ENCODE measurements at regions not wholly inside any gene's neighbourhood (a gene's known extent, or its start where the extent isn't known, plus 50 kb on each side); places are given as distances from the start of the nearest gene placed in this dataset.
"Not testable (repeated sequence)": the region's sequence is repeated elsewhere in the genome, so short reads cannot be mapped to it uniquely, and the experiment has no call there.

DNA sequence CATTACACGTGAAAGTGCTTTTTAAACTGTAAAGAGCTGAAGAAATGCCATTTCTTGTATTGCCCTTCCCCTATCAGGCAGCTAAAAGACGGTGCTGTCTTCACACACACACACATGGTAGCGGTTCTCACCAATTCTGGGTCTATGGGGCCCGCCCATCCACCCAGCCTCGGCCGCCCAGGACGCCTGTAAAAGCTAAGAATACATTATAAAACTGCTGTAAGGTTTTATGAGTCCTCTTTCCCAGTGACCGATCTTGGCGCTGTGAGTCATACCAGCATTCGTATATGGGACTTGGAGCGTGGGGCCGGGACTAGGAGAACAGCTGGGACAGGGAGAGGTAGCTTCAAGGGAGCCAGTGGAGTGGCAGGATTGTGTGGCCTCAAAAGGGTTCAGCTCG, 149.7 kb upstream of the CADM1 start:
- peaks cover 6% of the 10 kb centered on the region for H3K27me3 Mint-ChIP-seq
- CTCF ChIA-PET: no interaction called here
- H3K9me3 Mint-ChIP-seq: no peaks in the 10 kb centered on the region
- POLR2A ChIA-PET: no interaction called here
- H3K4me1 Mint-ChIP-seq: no peaks in the 10 kb centered on the region
- no peak overlapping the region for H3K4me3 Mint-ChIP-seq
- H3K27ac Mint-ChIP-seq: no peak overlapping the region
- no peak for DNase-seq
- no peaks in the 10 kb centered on the region for H3K36me3 Mint-ChIP-seq (ENCODE audit: low read depth)

DNA sequence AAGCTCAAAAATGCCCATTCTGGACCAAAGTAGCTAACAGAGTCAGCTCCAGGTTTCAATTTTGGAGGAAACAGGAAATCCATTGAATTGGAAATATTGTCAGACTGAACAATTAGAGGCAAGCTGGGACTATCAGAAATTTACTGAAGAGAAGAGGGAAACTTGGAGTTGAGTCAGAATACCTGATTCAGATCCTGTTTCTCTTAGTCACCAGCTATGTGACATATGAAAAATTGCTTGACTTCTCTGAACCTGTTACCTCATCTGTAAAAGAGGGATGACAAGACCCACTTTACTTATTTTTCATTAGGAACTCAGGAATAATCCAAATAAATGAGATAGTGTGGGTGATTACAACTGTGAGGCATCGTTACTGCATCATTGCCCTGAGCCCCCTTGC, 148.9 kb upstream of the CADM1 start:
- POLR2A ChIA-PET: no interaction called here
- H3K36me3 Mint-ChIP-seq (ENCODE audit: low read depth): no peaks in the 10 kb centered on the region
- H3K27me3 Mint-ChIP-seq: no peaks in the 10 kb centered on the region
- H3K9me3 Mint-ChIP-seq: no peaks in the 10 kb centered on the region
- H3K27ac Mint-ChIP-seq: no peak overlapping the region
- no peak for DNase-seq
- H3K4me1 Mint-ChIP-seq: no peaks in the 10 kb centered on the region
- H3K4me3 Mint-ChIP-seq: no peak overlapping the region
- CTCF ChIA-PET: interaction anchor here (1.2 kb wide), 1 partner anchor 9 kb away, joined by 3 read pairs; no protein-coding TSS in a partner anchor

DNA sequence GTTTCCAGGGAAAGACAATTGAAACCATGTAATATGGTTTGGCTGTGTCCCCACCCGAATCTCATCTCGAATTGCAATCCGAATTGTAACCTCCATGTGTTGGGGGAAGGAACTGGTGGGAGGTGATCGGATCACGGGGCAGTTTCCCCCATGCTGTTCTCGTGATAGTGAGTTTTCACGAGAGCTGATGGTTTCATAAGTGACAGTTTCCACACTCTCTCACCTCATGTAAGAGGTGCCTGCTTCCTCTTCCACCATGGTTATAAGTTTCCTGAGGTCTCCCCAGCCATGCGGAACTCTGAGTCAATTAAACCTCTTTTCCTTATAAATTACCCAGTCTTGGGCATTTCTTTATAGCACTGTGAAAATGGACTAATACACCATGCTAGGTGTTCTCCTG, 148.3 kb upstream of the CADM1 start:
- POLR2A ChIA-PET: no interaction called here
- no peak overlapping the region for H3K4me3 Mint-ChIP-seq
- no peaks in the 10 kb centered on the region for H3K9me3 Mint-ChIP-seq
- no peak for DNase-seq
- H3K27ac Mint-ChIP-seq: no peak overlapping the region
- no peaks in the 10 kb centered on the region for H3K36me3 Mint-ChIP-seq (ENCODE audit: low read depth)
- H3K27me3 Mint-ChIP-seq: no peaks in the 10 kb centered on the region
- CTCF ChIA-PET: interaction anchor here (1.2 kb wide), 1 partner anchor 9 kb away, joined by 3 read pairs; no protein-coding TSS in a partner anchor
- H3K4me1 Mint-ChIP-seq: no peaks in the 10 kb centered on the region

DNA sequence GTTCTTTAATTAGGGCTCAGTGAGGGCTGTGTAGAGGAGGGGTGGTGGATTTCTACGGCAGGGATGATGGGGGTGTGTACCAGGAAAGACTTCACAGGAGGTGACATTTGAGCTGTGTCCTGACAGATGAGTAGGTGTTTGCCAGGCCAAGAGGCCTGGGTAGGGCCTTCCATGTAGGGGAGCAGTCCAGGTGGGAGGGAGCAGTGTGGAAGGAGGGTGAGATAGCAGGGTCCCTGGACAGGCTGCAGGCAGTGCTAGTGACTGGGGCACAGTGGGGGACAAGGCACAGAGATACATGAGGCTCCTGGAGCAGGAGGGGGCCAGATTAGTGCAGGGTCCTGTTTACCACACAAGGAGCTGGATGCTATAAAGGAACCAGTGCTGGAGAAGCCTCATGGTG, 147.9 kb upstream of the CADM1 start:
- Mint-ChIP-seq H3K4me3 (no peak overlapping the region), H3K27me3 (no peaks in the 10 kb centered on the region), H3K27ac (no peak overlapping the region), H3K4me1 (no peaks in the 10 kb centered on the region), H3K36me3 (ENCODE audit: low read depth) (no peaks in the 10 kb centered on the region), H3K9me3 (no peaks in the 10 kb centered on the region)
- CTCF ChIA-PET: interaction anchor here (1.2 kb wide), 1 partner anchor 10 kb away, joined by 3 read pairs; no protein-coding TSS in a partner anchor
- POLR2A ChIA-PET: no interaction called here
- no peak for DNase-seq

DNA sequence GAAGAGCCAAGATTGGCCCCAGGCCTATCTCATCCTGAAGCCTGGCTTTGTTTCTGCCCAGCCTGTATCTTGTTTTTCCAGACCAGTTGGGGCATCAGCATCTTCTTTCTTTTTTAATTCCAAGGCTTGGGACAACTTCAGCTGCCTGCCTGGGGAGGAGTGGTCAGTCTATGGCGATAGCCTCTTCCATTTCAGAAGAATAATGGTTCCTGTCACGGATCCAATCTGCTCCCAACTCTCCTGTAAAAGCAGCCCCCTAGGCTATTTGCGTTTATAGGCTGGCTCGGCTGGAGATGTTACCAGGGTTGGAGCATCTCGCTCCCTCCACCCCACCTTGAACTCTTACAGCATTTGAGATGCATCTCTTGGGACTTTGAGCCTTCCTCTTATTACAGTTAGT, 145.2 kb upstream of the CADM1 start:
- H3K9me3 Mint-ChIP-seq: no peaks in the 10 kb centered on the region
- no peak for DNase-seq
- H3K27ac Mint-ChIP-seq: no peak overlapping the region
- H3K27me3 Mint-ChIP-seq: peaks cover 2% of the 10 kb centered on the region
- H3K36me3 Mint-ChIP-seq (ENCODE audit: low read depth): no peaks in the 10 kb centered on the region
- no peaks in the 10 kb centered on the region for H3K4me1 Mint-ChIP-seq
- ChIA-PET CTCF (interaction anchor here (0.5 to 0.6 kb wide), 2 partner anchors 299 to 425 kb away, joined by 3 to 5 read pairs; no protein-coding TSS in a partner anchor), POLR2A (no interaction called here)
- H3K4me3 Mint-ChIP-seq: no peak overlapping the region

DNA sequence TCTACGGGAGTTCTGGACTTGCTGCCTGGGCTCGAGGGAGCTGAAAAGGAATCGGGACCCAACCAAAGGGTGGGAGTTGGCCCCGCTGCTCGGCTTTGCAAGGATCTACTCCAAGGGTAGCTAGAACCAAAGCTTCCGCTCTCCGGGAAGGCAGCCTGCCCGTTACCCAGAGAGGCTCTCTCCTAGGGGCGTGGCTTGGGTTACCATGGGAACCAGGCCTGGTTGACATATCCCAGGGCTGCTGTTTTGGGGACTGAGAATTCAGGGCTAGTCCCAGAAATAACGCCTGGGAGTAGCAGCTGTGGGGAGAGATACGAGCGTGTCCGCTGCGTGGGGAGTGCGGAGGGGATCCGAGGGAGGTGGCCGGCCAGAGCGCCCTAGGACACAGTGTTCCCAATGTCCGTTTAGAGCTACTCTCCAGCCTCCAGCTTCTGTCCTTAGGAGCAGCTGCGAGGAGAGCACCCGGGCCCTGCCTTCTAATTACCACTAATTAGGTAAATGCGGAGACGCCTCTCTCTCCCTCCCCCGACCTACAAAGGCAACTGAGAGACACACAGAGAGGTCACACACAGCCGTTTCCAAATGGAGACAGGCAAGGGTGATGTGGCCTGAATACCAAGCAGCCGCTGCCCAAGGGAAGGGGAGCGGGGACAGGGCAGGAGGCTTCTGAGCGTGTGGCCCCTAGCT, 141.6 kb upstream of the CADM1 start:
- Mint-ChIP-seq H3K4me1 (no peaks in the 10 kb centered on the region), H3K36me3 (ENCODE audit: low read depth) (no peaks in the 10 kb centered on the region), H3K9me3 (no peaks in the 10 kb centered on the region), H3K27me3 (peaks cover 2% of the 10 kb centered on the region), H3K4me3 (no peak overlapping the region), H3K27ac (no peak overlapping the region)
- ChIA-PET POLR2A (no interaction called here), CTCF (no interaction called here)
- no peak for DNase-seq

DNA sequence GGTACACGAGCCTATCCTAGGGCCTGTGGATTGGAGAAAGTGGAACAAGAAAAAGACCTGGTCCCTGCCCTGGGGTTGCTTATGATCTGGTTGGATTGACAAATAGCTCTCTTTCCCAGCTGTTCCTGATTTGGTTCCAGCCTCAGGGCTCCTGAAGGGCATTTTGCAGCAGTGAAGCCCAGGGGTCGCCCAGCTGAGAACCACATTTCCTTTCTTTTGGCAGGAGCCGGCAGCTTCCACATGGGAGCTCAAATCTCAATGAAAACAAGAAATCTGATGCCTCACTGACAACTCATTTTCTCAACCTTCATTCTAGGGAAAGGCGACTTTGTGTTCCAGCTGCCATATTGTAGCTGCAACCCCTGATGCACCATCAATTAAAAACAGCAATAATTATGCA, 140.6 kb upstream of the CADM1 start:
- H3K9me3 Mint-ChIP-seq: no peaks in the 10 kb centered on the region
- H3K4me1 Mint-ChIP-seq: no peaks in the 10 kb centered on the region
- POLR2A ChIA-PET: no interaction called here

DNA sequence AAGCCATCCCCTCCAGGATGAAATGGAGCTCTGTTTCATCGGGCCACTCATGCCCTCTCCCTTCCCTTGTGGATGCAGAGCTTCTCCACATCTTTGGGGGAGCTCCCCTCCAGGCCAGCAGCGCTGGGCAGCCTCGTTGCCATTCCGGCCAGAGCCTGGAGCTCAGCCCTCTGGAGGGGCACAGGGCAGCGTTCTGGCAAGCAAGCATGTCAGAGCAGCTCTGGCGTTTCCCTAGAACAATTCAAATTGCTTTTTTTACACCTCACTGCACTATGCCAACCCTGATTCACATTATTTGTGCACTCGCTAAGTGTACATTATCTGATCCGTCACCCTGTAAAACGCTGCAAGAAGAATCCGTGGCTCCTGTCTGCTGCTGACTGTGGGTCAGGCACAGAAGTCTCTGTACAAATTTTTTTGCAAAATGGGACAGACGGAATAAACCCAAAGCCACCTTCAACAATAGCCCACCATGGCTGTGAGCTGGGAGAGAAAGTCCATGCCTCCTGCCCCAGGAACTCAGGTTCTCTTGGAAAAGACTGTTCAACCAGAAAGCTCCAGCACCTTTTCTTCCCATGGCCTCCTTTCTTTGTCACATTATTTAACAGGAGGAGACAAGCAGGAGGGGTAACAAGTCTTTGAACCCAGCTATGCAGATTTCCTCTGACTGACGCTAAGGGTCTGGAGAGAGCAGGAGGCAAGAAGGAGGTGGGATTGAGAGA, 139.5 kb upstream of the CADM1 start:
- Mint-ChIP-seq H3K27me3 (peaks cover 2% of the 10 kb centered on the region), H3K36me3 (ENCODE audit: low read depth) (no peaks in the 10 kb centered on the region), H3K4me3 (no peak overlapping the region), H3K4me1 (no peaks in the 10 kb centered on the region), H3K9me3 (no peaks in the 10 kb centered on the region), H3K27ac (no peak overlapping the region)
- no peak for DNase-seq
- ChIA-PET POLR2A (no interaction called here), CTCF (no interaction called here)

More for the DNA sequence above, 140.6 kb upstream of the CADM1 start:
- Mint-ChIP-seq H3K27ac (no peak overlapping the region), H3K4me3 (no peak overlapping the region), H3K36me3 (ENCODE audit: low read depth) (no peaks in the 10 kb centered on the region), H3K27me3 (peaks cover 2% of the 10 kb centered on the region)
- DNase-seq: no peak
- CTCF ChIA-PET: no interaction called here

DNA sequence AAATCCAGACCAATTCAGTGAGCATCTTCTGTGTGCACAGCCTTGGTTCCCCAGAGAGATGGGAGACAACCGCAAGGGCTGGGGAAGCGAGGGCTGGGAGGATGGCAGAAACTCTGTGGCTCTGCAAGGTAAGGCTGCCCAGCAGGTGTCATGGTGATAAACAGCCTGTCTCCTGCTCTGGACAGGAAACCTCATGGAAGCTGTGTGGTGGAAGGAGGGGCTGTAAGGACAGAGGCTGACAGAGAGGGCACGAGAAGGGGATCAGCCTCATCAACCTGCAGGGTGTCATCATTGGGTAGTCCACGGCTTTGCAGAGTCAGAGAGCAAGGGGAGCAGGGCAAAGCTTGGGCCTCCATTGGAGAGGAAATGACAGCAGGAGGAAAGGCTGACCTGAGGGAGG, 138.4 kb upstream of the CADM1 start:
- POLR2A ChIA-PET: no interaction called here

DNA sequence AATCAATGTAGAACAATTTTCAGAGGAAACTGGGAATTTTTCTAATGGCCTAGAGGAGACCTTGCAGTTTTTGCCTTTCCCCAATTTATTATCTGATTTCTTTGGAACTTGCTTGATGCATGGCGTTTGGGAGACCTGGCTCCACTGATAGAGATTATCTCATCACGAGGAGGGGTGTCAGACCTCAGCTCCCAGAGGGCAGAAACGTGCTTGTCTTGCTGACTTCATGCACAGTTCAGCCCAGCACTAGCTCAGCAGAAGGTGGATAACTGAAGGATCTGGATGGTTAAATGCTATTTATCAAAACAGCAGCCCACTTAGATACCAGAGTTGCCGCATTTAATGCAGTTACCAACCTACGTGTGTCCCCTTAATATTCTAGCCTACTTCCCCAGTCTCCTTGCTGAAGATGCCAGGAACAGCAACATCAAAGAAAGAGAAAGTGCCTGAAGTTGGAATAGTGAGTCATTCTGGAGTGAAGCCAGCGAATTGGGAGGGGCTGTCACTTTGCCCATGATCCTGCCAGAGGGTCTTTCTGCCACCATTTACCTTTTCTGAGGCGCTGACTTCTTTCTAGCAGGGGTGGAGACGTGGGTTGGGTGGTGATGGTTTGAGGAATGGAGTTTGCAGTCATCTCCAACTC, 133.5 kb upstream of the CADM1 start:
- Mint-ChIP-seq H3K4me3 (no peak overlapping the region), H3K27me3 (no peaks in the 10 kb centered on the region), H3K36me3 (ENCODE audit: low read depth) (no peaks in the 10 kb centered on the region), H3K27ac (no peak overlapping the region), H3K9me3 (peaks cover 2% of the 10 kb centered on the region), H3K4me1 (no peaks in the 10 kb centered on the region)
- POLR2A ChIA-PET: no interaction called here
- no peak for DNase-seq
- CTCF ChIA-PET: no interaction called here

More for the DNA sequence above, 138.4 kb upstream of the CADM1 start:
- CTCF ChIA-PET: no interaction called here
- Mint-ChIP-seq H3K4me1 (no peaks in the 10 kb centered on the region), H3K27me3 (peaks cover 2% of the 10 kb centered on the region), H3K4me3 (no peak overlapping the region), H3K36me3 (ENCODE audit: low read depth) (no peaks in the 10 kb centered on the region), H3K27ac (no peak overlapping the region), H3K9me3 (no peaks in the 10 kb centered on the region)
- no peak for DNase-seq

DNA sequence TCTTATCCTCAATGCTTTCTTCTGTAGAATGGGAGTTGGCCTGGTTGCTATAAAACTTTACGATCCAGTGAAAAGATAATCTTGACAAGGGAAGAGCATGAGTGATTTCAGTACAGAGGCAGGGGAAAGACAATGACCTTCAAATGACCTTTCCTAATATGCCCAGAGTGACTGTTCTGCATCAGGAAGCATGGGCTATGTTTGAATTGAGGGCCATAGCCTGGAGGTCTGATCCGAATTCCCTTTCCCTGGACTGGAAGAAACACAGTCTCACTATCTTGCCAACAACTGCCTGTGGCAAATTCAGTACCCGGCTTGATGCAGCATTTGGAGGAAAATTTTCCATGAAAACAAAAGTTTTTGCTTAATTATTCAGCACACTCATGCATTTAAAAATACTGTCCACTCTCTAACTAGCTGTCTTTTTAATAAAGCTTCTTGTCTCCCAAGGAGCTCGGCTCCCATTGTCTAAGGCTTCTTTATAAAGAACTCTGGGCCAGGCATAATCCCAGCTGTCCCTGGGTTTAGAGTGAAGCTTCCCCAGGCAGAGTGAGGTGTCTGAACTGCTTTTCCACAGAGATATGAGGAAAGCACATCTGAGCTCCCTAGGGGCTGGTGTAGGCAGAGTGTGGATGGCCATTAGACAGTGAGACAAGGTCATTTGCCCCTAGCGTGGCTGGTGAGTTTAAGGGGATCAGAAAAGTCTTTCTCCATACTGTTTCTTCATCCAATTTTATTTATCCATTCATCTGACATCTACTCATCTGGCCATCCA, 132.7 kb upstream of the CADM1 start:
- no peak for DNase-seq
- no peak overlapping the region for H3K27ac Mint-ChIP-seq
- peaks cover 5% of the 10 kb centered on the region for H3K9me3 Mint-ChIP-seq
- H3K36me3 Mint-ChIP-seq (ENCODE audit: low read depth): no peaks in the 10 kb centered on the region
- ChIA-PET CTCF (no interaction called here), POLR2A (no interaction called here)
- H3K27me3 Mint-ChIP-seq: no peaks in the 10 kb centered on the region
- no peaks in the 10 kb centered on the region for H3K4me1 Mint-ChIP-seq
- no peak overlapping the region for H3K4me3 Mint-ChIP-seq

DNA sequence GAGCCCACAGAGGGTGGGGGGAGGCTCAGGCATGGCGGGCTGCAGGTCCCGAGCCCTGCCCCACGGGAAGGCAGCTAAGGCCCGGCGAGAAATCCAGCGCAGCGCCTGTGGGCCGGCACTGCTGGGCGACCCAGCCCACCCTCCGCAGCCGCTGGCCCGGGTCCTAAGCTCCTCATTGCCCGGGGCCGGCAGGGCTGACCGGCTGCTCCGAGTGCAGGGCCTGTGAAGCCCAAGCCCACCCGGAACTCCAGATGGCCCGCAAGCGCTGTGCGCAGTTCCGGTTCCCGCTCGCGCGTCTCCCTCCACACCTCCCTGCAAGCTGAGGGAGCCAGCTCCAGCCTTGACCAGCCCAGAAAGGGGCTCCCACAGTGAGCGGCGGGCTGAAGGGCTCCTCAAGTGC, 129.8 kb upstream of the CADM1 start:
- H3K27me3 Mint-ChIP-seq; CTCF ChIA-PET; H3K4me3 Mint-ChIP-seq; H3K4me1 Mint-ChIP-seq; DNase-seq; H3K36me3 Mint-ChIP-seq (ENCODE audit: low read depth); H3K27ac Mint-ChIP-seq; H3K9me3 Mint-ChIP-seq; POLR2A ChIA-PET: not testable (repeated sequence)

DNA sequence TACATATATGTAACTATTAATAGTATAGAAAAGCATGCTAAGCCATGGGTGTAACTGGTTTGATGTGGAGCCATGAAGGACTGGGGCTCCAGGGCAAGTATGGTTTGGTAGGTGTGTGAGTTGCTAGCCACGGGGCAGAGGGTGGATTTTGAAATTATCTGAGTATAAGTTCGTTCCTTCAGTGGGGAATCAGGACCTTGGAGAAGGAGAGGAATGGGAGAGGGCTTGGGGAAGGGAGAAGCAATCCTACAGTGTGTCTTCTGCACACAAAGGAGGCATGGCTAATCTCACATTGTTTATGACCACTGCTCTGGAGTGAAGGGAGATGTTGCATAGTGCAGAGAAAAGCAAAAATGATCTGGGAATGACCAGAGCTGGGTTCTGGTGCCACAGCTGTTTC, 127.8 kb upstream of the CADM1 start:
- Mint-ChIP-seq H3K4me3 (no peak overlapping the region), H3K9me3 (peaks cover 5% of the 10 kb centered on the region), H3K27ac (no peak overlapping the region), H3K36me3 (ENCODE audit: low read depth) (no peaks in the 10 kb centered on the region), H3K4me1 (no peaks in the 10 kb centered on the region), H3K27me3 (no peaks in the 10 kb centered on the region)
- ChIA-PET CTCF (interaction anchor here (0.6 kb wide), 1 partner anchor 1891 kb away, joined by 3 read pairs; no protein-coding TSS in a partner anchor), POLR2A (no interaction called here)
- DNase-seq: no peak

Measured in activated CD4-positive, alpha-beta T cell treated with anti-CD3 and anti-CD28 coated beads, Interleukin-2, amount 10 ng/mL, durations not matched to agents 7 days and 5 days (primary cell).